MM.1S (cell line): ENCODE measurements at regions not wholly inside any gene's neighbourhood (a gene's known extent, or its start where the extent isn't known, plus 50 kb on each side); places are given as distances from the start of the nearest gene placed in this dataset.

Experiments used
- DNase-seq: peaks from one replicate; pipeline ENCODE4 v3.0.0-alpha.2; 2015
- H2AFZ ChIP-seq: fragments of 300-600 bp; sonication (generic); 2 replicates; pipeline ENCODE4 v1.6.0; 2016; ENCODE audit warnings: antibody characterized with exemption, low read length
- H3F3A ChIP-seq: fragments of 300-600 bp; sonication (generic); 2 replicates; pipeline ENCODE4 v1.6.1; 2016; ENCODE audit warnings: mild to moderate bottlenecking, antibody characterized with exemption, low read length, moderate library complexity, mixed read lengths; ENCODE audit not compliant: insufficient read depth
- H3K27ac ChIP-seq: fragments of 300-600 bp; sonication (generic); 2 replicates; pipeline ENCODE4 v1.5.1; 2016; ENCODE audit warnings: mild to moderate bottlenecking, low read length
- H3K27me3 ChIP-seq: fragments of 300-600 bp; sonication (generic); replicated peaks from 2 replicates; pipeline ENCODE4 v1.6.0; 2016; ENCODE audit warnings: low read length; ENCODE audit not compliant: insufficient read depth
- H3K36me3 ChIP-seq: fragments of 300-600 bp; sonication (generic); replicated peaks from 2 replicates; pipeline ENCODE4 v1.6.1; 2016; ENCODE audit warnings: mild to moderate bottlenecking, low read length, mixed read lengths; ENCODE audit not compliant: insufficient read depth
- H3K4me1 ChIP-seq: fragments of 300-600 bp; sonication (generic); 2 replicates; pipeline ENCODE4 v1.6.1; 2016; ENCODE audit warnings: low read length, mixed read lengths
- H3K4me2 ChIP-seq: fragments of 300-600 bp; sonication (generic); 2 replicates; pipeline ENCODE4 v1.6.0; 2016; ENCODE audit warnings: low read depth, low read length
- H3K4me3 ChIP-seq: fragments of 300-600 bp; sonication (generic); 2 replicates; pipeline ENCODE4 v1.5.1; 2016; ENCODE audit warnings: low read length, mixed read lengths
- H3K79me2 ChIP-seq: fragments of 300-600 bp; sonication (generic); 2 replicates; pipeline ENCODE4 v1.6.1; 2016; ENCODE audit warnings: mixed run types, low read length, mixed read lengths
- H3K9ac ChIP-seq: fragments of 300-600 bp; sonication (generic); 2 replicates; pipeline ENCODE4 v1.6.1; 2016; ENCODE audit warnings: low read length, mixed read lengths
- H3K9me2 ChIP-seq: fragments of 300-600 bp; sonication (generic); replicated peaks from 2 replicates; pipeline ENCODE4 v1.6.1; 2016; ENCODE audit warnings: mild to moderate bottlenecking, low read length, mixed read lengths; ENCODE audit not compliant: insufficient read depth
- H3K9me3 ChIP-seq: fragments of 300-600 bp; sonication (generic); replicated peaks from 2 replicates; pipeline ENCODE4 v1.6.1; 2016; ENCODE audit warnings: mild to moderate bottlenecking, low read length, mixed read lengths; ENCODE audit not compliant: insufficient read depth
- H4K20me1 ChIP-seq: fragments of 300-600 bp; sonication (generic); 2 replicates; pipeline ENCODE4 v1.6.1; 2016; ENCODE audit warnings: mild to moderate bottlenecking, low read length, moderate library complexity, mixed read lengths; ENCODE audit not compliant: insufficient read depth
- CTCF ChIP-seq: fragments of 300-600 bp; sonication (generic); IDR thresholded peaks from 2 replicates; pipeline ENCODE4 v1.5.1; 2016; ENCODE audit warnings: antibody characterized with exemption, low read length, mixed read lengths
- EZH2 ChIP-seq: fragments of 300-600 bp; sonication (generic); optimal IDR thresholded peaks from 2 replicates; pipeline ENCODE3; 2017; ENCODE audit warnings: low read depth, mild to moderate bottlenecking, antibody characterized with exemption, low read length, mixed read lengths
- EZH2phosphoT487 ChIP-seq: fragments of 300-600 bp; sonication (generic); IDR thresholded peaks from 2 replicates; pipeline ENCODE4 v1.6.1; 2018; ENCODE audit warnings: antibody characterized with exemption, low read length

GRCh38 chr7:86961686-86962085 is 97.8 kb downstream of the ELAPOR2 start:
- Histone ChIP-seq H3K27ac (no peak overlapping the region), H3K4me1 (peaks cover 9% of the 10 kb centered on the region), H3K4me3 (no peak overlapping the region), H3K4me2 (no peak overlapping the region), H4K20me1 (no peaks in the 10 kb centered on the region), H3K9ac (no peak overlapping the region), H3K9me2 (no peaks in the 10 kb centered on the region), H3F3A (no peaks in the 10 kb centered on the region), H3K79me2 (no peaks in the 10 kb centered on the region), H3K27me3 (no peaks in the 10 kb centered on the region), H3K9me3 (no peaks in the 10 kb centered on the region), H2AFZ (no peak overlapping the region), H3K36me3 (no peaks in the 10 kb centered on the region)
- TF ChIP-seq EZH2 (no peak), EZH2phosphoT487 (no peak), CTCF (no peak)
- no peak for DNase-seq

GRCh38 chr7:86958380-86958779 is 101.1 kb downstream of the ELAPOR2 start:
- no peaks in the 10 kb centered on the region for H3K9me2 ChIP-seq

GRCh38 chr7:86956567-86956966 is 102.9 kb downstream of the ELAPOR2 start:
- Histone ChIP-seq H3K79me2 (no peaks in the 10 kb centered on the region), H4K20me1 (no peaks in the 10 kb centered on the region), H3K9me3 (no peaks in the 10 kb centered on the region), H3F3A (no peaks in the 10 kb centered on the region), H3K27me3 (no peaks in the 10 kb centered on the region), H3K4me3 (no peak overlapping the region), H3K4me2 (peak overlapping the region; percentile 14; the same call in 1 of the 2 replicates), H3K9ac (no peak overlapping the region), H3K36me3 (no peaks in the 10 kb centered on the region), H3K9me2 (no peaks in the 10 kb centered on the region), H3K4me1 (peaks cover 4% of the 10 kb centered on the region; the same call in 1 of the 2 replicates), H3K27ac (no peak overlapping the region), H2AFZ (no peak overlapping the region)
- DNase-seq = no peak
- TF ChIP-seq CTCF (no peak), EZH2 (no peak), EZH2phosphoT487 (no peak)

More at GRCh38 chr7:86958380-86958779, 101.1 kb downstream of the ELAPOR2 start:
- H3K79me2 ChIP-seq = no peaks in the 10 kb centered on the region
- no peaks in the 10 kb centered on the region for H3F3A ChIP-seq
- no peak overlapping the region for H3K27ac ChIP-seq
- no peak overlapping the region for H2AFZ ChIP-seq
- no peaks in the 10 kb centered on the region for H3K27me3 ChIP-seq
- no peaks in the 10 kb centered on the region for H3K9me3 ChIP-seq
- no peak for DNase-seq
- H4K20me1 ChIP-seq = no peaks in the 10 kb centered on the region
- H3K4me1 ChIP-seq = peaks cover 7% of the 10 kb centered on the region
- H3K9ac ChIP-seq = no peak overlapping the region
- no peak overlapping the region for H3K4me2 ChIP-seq
- no peaks in the 10 kb centered on the region for H3K36me3 ChIP-seq
- H3K4me3 ChIP-seq = no peak overlapping the region
- TF ChIP-seq CTCF = no peak
- TF ChIP-seq EZH2phosphoT487 = no peak
- no peak for TF ChIP-seq EZH2
